CD4-positive, alpha-beta T cell treated with Interleukin-21 for 1 hour (primary cell): ENCODE measurements at regions not wholly inside any gene's neighbourhood (a gene's known extent, or its start where the extent isn't known, plus 50 kb on each side); places are given as distances from the start of the nearest gene placed in this dataset.

ENCODE experiments used
- DNase-seq: peaks from one replicate; pipeline ENCODE4 v3.0.0-alpha.2; 2020

DNA sequence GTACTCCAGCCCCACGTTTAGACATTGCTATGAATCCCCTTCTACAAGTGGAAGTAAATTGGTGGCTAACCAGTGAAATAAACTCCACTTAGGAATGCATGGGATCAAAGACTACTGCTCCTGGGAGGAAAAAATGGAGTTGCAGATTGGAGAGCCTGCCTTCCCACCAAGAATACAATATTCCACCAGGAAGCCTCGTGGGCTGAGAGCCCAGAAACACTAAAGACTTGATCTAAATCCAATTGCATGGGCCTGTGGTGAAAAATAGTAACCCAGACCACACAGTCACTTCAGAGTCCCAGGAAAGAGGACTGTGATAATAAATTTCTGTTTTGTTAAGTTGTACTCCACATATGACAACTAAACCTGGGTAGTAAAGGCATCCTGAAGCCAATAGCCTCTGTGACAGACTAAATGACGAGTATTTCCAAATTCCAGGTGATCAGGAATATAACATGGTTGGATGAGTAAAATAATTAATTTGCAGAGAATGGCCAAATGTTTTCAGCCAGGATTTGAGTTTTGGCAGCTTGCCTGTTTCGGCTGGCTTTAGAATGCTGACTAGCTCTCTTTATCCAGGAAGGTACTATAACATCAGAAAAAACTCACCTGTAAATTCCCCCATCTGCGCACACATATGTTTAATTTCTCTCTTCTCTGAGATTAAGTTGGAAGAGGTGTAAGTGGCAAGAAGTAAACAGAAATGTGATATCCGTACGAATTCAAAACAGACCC is 480.3 kb downstream of the LIG4 start:
- DNase-seq, result no peak

DNA sequence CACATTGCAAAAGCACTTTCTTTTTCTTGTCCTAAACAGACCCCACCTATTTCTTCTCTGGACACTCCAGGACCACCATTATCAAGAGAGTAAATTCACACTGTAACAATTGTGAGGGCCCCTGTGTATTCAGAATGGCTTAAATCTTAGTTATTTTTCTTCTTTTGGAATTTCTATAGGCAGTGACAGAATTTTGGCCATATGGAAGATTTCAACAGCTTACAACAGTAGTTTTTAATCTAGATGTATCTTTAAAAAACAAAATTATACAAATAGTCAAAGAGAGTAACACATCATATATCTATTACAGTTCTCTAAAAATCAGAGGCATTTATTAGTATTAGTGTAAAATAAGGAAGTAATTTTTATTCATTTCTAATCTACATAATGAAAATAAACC is 482.1 kb downstream of the LIG4 start:
- no peak for DNase-seq

DNA sequence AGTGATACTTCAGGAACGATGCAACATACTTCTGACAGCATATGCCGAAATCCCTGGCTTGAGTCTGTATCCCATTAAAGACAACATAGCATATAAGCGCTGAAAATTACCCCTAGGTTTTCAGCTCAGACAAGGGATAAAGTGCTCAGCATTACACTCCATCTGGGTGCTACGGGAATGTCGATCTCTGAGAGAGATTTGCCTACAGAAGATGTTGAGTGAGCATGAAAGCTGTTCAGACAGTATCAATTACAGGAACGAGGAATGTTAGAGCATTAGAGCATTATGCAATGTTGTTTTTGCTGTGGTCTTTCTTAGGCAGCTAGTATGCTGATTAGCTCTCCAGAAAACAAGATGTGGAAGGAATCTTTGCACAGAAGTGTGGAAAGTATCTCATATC is 484.5 kb downstream of the LIG4 start:
- no peak for DNase-seq

DNA sequence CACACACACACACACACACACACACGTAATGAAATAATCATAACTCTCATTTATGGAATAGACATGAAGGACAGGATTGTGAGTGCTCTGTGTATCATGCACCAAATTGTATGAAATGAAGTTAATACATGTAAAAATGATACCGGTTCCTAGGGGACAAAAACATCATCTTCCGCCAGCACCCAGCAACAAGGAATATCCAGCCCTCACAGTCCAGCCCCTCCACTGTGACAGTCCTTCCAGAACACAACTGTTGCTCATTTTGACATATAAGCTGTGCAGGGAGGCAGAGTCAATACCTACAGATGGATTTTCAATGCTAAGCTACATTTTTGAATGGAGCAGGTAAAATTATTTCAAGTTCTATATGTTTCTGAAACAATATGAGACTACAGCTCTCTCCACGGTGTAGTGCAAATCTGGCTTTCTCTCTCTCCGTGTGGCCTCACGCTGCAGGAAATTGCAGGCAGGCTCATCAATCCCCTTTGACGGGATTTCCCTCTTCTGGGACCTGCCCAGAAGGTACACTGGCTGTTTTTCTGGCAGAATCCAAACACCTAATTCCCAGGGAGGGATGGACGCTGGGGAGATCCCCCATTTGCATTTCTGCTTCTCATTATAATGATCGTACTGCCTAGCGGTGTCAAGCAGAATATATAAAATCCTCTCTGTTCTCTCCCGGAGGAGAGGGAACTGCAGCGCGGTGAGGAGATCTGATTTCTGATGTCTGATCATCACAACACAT is 494.0 kb downstream of the LIG4 start:
- DNase-seq, result no peak

DNA sequence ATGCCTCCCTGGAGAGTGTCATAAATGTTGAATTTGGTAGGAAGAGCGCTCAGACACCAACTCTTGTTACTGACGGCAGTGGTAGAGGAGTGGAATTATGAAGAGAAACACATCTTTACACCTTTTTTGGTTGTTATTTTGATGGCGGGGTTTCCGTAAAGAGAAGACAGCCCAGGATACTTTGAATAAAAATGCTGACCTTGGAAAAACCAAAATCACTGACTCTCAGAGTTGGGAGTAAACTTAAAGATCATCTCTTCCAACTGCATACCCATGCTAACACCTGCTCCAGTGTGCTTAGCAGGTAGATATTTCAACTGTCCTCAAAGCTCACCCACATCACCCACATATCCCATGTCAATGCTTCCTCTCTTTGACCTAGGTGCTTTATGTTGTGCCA is 498.6 kb downstream of the LIG4 start:
- no peak for DNase-seq

DNA sequence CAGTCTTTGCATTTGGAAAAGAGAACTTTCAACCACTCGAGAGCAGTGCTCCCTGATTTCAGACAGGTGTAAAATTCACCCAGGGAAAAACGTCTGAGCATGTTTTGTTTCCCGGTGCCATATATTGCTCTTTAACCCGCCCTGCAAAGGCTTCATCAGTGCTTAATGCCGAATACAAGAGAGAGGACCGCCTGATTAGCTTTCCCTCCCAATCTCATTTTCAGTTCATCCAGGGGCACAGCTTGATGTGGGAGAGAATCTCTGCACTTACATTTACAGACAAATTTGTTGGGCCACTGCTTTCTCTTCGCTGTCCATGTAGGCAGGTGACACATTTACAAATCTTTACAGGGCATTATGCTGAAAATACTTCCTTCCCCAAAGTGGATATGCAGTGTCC is 499.1 kb downstream of the LIG4 start:
- DNase-seq, result no peak

DNA sequence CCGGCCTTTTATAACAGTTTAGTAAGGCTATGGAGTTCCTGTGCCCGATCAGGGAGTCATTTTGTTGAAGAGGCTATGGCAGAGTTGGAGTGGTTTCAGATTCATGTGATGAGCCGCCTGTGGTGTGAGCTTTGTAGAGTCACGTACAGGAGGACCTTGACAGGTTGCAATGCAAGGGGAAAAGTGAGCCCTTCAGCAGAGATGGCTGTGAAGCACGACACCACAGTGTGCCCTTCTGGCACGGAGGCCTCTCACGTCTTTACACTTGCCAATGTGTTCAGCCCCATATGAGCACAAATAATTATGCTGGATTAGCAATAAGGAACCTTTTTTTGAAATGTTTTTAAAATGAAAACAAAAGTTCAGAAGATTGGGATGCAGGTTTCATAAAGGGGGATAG is 499.8 kb downstream of the LIG4 start:
- DNase-seq, result no peak

DNA sequence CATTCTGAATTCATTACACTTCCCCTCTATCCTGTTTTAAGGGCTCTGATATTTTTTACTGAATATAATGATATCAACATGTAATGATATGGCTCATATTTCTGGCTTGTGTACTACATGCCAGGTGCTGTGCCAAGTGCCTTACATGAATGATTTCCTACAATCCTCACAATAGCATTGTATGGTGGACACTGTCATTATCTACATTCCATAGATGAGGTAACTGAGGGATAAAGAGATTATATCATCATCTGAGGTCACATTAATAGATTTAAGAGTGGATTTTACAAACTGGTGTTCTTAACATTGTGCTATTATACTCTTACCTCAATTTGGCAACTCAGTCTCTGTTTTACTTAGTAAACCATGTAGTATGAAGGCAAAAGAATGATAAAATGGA is 502.0 kb downstream of the LIG4 start:
- DNase-seq, result no peak

DNA sequence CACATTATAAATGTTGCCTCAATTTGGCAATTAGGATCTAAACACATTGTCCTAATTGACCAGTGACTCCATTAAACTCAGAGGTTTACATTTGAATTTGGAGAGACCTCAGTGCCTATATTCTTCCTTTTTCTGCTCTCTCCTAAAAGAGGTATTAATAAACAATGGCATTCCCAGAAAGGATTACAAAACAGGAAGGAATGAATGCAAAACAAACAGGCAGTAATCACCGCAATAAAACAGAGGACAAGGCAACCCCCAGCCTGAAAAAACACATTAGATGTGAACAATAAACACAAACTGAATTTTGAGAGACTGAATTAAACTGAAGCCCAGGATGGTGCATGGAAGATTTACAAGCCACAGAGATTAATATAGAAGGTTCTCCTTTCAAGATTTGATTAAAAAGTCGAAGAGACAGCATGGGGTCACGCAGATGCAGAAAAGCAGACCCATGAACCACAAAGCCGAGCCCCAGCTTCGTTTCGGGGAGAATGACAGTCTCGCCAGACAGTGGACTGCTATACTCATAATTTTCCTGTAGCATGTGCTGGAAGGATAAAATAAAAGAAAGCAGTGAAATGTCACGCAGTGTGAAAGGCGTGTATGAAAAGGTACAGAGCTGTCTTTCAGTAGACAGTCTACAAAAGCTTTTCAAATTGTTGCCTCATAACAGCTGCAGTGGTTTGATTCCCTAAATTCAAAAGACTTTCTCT is 503.0 kb downstream of the LIG4 start:
- no peak for DNase-seq

DNA sequence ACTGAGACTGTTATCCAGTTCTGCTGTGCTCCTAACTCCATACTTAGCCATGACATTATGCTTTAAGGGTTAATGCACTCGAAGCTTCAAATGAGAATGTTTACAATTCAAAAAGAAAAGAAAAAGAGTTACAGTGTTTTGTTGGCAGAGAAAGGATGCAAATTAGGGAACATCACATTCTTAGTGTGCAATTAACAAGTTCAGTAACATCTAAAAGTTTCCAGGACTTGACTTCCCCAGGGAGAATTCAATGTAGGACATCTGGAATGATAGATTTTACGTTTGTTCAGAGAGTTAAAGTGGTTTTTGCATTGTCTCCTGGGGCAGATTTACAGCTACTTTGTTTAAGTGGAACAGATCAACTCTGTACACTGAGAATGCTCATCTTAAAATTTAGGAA is 525.2 kb downstream of the LIG4 start:
- DNase-seq, result no peak

DNA sequence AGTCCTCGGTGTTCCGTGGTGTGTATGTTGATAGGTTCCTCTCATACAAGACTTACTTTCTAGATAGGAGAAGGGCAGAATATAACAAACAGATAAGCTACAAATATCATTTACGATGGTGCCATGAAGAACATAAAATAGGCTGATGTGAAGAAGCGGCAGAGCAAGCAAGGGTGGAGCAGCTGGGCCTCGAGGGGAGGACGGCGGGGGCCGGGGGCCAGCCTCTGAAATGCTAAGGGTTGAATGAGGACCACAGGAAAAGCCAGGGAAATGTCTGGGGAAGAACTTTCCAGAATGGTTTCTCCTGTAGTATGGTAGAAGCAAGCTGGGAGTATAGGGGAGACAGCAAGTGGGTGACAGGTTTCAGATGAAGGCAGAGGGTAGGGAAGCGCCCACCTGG is 529.5 kb downstream of the LIG4 start:
- DNase-seq, result no peak

DNA sequence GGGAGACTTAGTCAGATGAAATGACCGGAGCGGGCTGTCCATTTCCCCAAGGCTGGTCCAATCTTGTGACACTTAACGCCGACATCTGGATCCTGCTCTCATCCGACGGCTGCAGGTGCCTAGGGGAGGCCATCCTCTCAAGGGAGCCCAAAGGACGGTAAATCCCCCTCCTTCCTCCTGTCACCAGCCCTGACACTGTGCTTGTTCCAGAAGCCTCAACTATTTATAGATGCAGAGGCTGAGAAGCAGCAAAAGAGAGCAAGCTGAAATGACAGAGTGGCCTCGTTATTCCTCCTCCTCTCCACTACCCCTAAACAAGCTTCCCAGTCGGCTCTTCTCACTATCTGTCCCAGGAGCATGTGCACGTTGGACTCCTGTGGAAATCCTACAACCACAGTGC is 533.7 kb downstream of the LIG4 start:
- no peak for DNase-seq

DNA sequence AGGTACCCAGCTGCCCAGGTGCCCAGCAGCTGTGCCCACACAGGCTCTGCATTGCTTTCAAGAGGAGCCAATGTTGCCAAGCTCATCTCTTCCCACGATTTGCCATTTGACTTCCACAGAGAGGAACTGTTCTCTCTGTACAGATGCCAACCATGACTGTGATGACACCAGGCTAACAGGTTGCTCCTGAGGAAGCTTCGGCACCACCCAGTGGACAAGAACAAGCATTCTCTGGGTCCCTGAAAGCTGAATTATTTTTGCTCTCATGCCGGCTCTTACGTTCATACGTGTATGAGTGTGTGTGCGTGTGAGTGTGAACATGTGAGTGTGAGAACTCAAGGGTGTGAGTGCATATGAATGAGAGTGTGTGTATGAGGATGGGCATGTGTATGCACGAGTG is 535.2 kb downstream of the LIG4 start:
- no peak for DNase-seq

DNA sequence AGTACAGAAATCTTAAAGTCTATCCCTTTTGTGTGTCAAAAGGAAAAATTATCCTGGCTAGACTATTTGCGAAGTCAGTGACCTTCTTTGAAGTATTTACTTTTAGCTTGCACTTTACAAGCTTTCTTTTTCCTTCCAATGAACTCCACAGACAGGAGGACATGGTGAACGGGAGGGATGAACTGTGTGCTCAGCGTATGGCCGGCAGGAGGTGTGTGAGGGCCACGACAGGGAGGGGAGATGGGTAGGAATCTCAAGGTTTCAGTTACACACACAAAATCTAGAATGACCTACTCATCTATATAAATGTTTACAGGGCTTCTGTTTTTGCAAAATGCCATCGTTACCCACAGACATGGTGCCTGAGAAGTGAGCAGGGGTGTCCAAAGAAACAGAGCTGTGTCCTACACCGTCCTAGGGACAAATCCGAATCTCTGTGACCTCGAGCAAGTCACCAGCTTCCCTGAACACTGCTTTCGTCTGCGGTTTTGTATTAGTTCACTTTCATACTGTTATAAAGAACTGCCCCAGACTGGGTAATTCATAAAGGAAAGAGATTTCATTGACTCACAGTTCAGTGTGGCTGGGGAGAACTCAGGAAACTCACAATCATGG is 537.2 kb downstream of the LIG4 start:
- no peak for DNase-seq

DNA sequence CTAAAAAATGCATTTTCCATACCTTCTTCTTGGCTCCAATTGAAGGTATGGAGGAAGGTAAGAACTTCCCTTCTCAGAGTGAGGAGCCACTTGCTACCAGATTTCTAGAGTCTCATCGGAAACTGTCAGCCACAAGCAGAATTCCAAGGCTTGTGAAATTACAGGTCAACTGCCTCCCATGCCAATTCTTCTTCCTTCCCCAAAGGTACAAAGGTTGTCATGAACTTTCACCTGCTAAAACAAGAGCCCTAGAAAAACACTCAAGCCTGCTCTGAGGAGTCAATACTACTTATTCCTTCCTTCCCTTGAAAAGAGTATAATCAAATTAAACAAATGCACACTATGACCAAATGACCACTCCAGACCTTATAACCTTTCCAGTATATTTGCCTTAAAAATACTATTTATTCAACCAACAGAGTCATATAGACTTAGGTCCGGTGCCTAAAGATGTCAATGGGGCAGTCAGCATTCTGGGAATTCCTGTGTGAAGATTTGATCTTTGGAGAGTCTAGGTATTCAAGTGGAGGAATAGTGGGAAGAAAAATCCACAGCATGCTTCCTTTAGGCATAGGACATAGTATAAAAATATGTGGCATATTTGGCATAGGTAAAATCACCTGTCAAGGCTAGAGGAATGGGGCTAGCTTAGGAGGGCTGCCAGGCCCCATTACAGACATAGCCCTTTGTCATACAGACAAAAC is 539.3 kb downstream of the LIG4 start:
- no peak for DNase-seq

DNA sequence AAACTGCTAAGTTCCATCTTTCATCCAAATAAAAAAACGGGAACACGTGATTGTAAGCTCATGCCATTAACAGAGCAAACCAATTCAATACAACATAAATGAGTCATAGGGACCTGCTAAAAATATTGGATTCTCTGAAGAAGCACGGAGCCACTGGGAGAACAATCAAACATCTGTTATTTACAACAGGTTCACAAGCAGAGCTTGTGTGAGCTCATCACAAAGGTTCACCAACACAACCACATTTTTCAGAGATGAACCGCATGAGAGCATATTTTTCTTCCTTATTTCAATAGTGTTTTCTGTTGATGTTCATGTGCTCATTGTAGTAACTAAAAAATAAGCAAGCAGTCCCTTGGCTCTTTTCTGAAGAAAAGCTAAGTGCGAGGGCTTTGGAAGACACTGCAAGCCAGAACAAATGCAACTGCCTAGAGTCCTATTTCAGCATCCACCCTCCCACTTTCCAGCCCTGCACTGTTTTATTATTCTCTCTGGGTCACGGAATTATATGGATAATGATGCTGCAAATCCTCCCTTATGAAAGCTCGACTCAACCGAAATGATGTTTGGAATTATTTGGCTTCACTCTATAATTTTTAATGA is 545.8 kb downstream of the LIG4 start:
- no peak for DNase-seq

DNA sequence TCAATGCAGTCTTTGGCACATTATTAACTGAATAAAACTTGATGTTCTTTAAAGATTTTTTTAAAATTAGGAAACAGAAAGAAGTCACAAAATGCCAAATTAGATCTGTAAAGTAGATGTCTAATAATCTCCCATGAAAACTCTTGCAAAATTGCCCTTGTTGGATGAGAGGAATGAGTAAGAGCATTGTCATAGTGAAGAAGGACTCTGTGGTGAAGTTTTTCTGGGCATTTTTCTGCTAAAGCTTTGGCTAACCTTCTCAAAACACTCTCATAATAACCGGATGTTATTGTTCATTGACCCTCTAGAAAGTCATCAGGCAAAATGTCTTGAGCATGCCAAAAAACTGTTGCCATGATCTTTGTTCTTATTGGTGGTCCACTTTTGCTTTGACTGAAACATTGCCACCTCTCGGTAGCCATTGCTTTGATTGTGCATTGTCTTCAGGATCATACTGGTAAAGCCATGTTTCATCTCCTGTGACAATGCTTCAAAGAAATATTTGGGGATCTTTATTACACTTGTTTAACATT is 549.3 kb downstream of the LIG4 start:
- DNase-seq, result no peak

DNA sequence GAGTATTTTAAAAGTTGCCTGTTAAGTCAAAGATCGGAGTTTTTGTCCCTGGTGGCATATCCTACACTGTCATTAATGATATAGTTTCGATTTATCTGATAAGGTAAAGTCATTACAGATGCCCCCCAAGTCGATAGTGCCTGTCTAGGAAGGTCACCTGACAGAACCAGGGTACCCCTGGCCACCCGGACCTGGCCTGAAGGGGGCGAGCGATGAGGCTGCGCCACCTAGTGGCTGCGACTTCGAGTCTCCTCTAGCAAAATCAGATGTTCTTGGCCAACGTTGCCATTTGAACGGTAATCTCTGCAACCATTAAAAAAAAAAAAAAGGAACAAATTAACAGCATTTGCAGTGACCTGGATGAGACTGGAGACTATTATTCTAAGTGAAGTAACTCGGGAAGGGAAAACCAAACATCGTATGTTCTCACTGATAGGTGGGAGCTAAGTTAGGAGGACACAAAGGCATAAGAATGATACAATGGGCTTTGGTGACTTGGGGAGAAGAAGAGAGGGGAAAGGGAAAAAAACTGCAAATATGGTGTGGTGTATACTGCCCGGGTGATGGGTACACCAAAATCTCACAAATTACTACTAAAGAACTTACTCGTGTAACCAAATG is 565.1 kb downstream of the LIG4 start:
- no peak for DNase-seq

DNA sequence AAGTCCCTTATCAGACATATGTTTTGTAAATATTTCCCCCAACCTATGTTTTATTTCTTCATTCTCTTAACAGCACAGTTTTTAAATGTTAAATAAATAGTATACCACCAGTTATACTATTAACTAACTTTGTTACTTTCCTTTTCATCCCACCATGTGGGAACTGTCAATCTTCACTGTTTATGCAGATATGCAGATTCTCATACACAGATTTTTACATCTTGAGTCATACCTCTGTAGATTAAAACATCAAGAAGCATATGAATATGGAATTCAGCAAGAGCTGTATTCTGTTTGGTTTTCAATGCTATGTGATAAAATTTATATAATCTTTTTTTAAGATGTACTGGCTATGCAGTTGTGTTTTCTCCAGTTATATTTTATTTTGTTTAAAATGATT is 566.3 kb downstream of the LIG4 start:
- no peak for DNase-seq

DNA sequence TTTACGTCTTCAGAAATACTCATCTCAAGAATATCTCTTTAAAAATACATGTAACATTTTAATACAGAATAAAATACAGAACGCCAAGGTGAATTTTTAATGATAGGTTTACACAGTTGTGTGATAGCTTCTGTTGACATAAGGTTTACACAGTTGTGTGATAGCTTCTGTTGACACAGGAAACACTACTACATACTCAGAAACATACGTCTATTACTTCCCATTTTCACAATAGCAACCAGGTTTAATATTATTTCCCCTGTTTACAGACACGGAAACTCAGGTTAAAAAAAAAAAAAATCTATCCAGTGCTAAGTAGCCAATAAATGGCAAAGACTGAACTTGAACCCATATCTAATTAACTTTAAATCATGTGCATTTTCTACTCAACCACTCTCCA is 571.2 kb downstream of the LIG4 start:
- no peak for DNase-seq

DNA sequence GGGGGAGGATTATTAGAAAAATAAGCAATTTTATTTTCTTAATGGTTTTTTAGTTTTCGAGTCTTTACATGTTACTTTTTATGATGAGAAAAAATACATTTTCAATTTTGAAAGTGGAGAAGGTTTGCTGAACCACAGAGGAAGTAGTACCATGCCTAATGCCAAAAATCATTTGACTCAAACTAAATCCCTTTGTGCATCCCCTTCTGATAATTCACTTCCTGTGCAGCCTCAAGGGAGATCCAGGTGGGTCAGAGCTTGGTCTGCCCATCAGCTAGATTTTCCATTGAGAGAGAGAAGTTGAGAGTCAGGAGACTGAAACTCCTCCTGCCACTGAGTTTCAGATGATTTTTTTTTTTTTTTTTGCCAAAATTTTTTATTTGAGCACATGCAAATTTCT is 571.7 kb downstream of the LIG4 start:
- DNase-seq, result no peak

DNA sequence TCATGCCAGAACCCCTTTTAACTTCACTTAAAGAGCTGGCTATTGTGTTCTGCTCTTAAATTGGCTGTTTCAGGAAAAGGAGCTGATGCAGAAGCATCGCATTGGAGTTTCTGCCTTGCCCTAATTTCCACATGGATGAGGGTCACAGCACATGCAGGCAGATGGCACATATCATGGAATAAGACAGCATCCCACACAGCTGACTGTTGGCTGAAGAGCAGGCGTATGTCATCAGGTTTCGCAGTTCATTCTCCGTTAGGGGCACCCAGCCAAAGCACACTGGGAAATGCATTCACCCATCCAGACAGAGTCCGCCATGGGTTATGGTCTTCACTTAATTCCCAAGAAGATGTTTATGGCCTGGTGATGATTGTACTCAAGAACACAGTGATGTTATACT is 572.5 kb downstream of the LIG4 start:
- DNase-seq, result no peak
